ENCODE measurements at regions not wholly inside any gene's neighbourhood (a gene's known extent, or its start where the extent isn't known, plus 50 kb on each side); places are given as distances from the start of the nearest gene placed in this dataset.

DNA sequence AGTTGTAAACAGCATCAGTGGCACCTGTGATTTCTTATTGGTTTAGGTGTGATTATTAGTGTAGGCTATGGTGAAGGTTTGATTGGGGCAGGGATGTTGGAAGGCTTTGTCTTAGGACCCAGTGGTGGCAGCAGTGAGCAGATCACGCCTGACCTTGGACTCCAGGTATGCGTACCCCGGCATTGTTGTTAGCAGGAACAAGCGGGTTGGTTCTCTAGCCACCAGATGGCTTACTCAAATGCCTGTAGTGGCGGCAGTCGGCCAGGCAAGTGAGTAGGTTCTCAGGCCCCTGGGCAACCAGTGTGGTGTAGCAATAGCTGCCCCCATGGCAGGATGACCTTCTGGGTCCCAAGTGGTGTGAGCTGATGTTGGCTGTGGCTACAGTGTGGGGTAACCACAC is 558.3 kb downstream of the KCNJ3 start:
- DNase-seq (ENCODE audit: low read depth, low spot score): no peak

DNA sequence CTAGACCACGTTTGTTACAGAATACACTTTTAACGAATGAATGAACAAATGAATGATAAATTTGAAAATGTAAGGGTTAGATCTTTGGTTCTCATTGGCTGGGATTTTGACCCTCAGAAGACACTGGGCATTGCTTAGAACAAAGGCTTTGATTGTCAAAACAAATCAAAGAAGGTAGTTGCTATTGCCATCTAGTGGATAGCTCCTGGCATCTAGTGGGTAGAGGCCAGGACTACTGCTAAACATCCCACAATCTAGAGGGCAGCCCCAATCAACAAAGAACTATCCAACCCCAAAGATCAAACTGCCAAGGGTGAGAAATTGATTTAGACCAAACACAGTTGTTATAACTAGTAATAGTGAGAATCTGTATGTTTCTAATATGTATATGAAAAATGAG is 552.3 kb downstream of the KCNJ3 start:
- H3K27ac ChIP-seq: no peak overlapping the region
- no peak for DNase-seq (ENCODE audit: low read depth, low spot score)

More for the DNA sequence above, 558.3 kb downstream of the KCNJ3 start:
- H3K27ac ChIP-seq: no peak overlapping the region

- no peak for DNase-seq (ENCODE audit: low read depth, low spot score)
These were observed 541.7 kb downstream of the KCNJ3 start for GRCh38 chr2:155240176-155240575.

DNA sequence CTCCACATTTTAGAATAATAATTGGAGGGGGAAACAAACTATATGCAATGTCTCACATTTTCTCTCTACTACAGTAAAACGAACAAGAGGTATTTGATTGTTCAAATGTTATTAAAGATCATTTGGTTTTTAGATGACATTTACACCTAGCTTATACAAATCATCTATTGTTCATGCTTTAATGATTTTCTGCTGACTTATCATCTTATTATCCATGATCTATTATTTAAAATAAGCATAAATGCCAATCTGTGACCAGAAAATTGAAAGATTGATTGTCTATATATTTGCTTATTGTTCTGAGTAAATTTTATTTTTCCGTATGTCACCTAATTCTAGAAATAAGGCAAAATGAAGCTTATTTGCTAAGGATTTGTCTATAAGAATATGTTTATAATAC is 537.2 kb downstream of the KCNJ3 start:
- no peak for DNase-seq (ENCODE audit: low read depth, low spot score)
- H3K27ac ChIP-seq: no peak overlapping the region

More at GRCh38 chr2:155240176-155240575, 541.7 kb downstream of the KCNJ3 start:
- H3K27ac ChIP-seq: no peak overlapping the region

- DNase-seq (ENCODE audit: low read depth, low spot score): no peak
- no peak overlapping the region for H3K27ac ChIP-seq
These were observed 525.4 kb downstream of the KCNJ3 start for GRCh38 chr2:155223781-155224406.

- no peak overlapping the region for H3K27ac ChIP-seq
- DNase-seq (ENCODE audit: low read depth, low spot score): no peak
These were observed 520.5 kb downstream of the KCNJ3 start for GRCh38 chr2:155218945-155219344.

DNA sequence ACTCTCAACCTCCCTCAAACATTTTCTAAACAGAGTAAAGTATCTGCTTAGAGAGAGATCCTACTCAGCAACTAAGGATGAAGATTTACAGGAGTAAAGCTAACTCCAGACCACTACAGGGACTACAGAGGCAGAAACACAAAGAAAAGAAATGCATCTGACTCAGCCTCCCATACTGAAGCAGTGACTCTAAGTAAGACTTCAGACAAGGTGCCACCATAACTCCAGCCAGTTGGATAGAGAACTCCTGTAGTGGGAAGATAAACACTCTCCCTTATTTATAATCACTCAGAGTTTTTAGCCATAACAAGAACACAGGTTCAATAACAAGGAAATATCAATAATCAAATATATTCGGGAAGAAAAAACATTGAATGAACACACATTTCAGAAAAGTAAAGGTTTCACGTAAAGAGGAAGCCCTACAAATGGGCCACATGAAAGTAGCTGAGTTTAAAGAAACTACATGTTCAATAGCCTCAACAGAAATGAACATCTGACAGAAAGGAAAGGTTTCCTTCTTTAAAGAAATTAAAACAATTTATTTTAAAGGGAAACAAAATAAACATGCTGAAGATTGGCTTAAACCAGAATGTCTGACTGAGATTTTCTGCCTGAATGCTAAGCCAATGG is 519.9 kb downstream of the KCNJ3 start:
- no peak overlapping the region for H3K27ac ChIP-seq
- no peak for DNase-seq (ENCODE audit: low read depth, low spot score)

DNA sequence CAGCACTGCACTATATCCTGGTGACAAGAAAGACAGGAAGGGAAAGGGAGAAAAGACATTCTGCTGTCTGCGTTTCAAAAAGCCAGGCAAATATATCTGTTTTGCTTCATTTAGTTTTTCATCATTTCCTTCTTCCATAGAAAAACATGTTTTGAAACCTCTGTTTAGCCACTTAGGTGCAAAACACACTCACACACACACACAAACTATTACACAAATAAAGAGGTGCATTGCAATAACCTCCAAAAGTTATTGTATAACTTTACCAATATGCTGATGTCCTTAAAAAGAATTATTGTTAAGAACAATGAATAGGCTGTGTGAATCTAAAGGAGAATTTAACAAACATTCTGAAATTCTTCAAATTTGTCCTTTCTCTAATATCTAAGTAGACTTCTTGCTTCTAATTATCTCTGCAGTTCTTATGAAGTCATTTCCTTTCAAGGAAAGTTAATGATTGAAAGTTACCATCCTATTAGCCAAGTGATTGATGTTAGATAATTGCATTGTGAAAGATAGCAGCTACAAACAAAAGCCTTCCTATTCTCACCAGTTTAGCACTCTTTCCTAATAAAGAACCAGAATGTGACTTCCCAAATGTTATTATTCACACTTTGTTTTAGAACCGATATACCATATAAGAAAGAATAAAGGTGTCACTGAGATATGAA is 516.7 kb downstream of the KCNJ3 start:
- H3K27ac ChIP-seq: no peak overlapping the region
- DNase-seq (ENCODE audit: low read depth, low spot score): no peak

DNA sequence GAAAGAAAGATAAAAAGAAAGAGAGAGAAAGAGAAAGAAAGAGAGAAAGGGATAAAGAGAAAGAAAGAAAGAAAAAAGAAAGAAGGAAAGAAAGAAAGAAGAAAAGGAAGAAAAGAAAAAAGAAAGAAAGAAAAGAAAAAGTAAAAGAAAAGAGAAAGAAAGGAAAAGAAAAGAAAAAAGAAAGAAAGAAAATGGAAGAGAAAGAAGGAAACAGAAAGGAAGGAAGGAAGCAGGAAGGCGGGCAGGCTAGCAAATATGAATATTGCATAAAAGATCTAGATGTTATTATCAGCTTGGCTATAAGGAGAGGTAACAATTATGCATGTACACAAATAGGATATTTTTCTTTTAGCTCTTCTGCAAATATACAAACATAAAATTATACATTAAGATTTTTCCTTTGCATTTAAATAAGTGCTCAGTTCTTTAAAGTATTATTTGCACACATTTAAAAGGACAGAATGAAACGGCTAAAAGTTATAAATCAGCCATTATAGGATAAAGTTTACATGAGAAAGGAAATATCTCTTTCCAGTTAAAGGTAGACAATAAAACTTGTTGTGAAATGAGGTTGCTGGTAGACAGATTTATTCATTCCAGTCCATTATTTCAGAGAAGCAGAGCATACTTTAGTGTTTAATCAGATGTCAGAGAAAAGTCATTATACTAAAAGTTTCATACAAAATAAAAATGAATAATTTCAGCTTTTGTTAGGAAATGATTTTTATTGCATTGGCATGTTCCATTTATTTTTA is 511.4 kb downstream of the KCNJ3 start:
- H3K27ac ChIP-seq: no peak overlapping the region
- no peak for DNase-seq (ENCODE audit: low read depth, low spot score)

GRCh38 chr2:155203178-155203577 is 504.7 kb downstream of the KCNJ3 start:
- no peak overlapping the region for H3K27ac ChIP-seq
- DNase-seq (ENCODE audit: low read depth, low spot score): no peak

- H3K27ac ChIP-seq: no peak overlapping the region
These were observed 502.3 kb downstream of the KCNJ3 start for GRCh38 chr2:155200753-155201152.

GRCh38 chr2:155190342-155190741 is 491.8 kb downstream of the KCNJ3 start:
- DNase-seq (ENCODE audit: low read depth, low spot score): no peak
- no peak overlapping the region for H3K27ac ChIP-seq

More at GRCh38 chr2:155200753-155201152, 502.3 kb downstream of the KCNJ3 start:
- DNase-seq (ENCODE audit: low read depth, low spot score): no peak

DNA sequence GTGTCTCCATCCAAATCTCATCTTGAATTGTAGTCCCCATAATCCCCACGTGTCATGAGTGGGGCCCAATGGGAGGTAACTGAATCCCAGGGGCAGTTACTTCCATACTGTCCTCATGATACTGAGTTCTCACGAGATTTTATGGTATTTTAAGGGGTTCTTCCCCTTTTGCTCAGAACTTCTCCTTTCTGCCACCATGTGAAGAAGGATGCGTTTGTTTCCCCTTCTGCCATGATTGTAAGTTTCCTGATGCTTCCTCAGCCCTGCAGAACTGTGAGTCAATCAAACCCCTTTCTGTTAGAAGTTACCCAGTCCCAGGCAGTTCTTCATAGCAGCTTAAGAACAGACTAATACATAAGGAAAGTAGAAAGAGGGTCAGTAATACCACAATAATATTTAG is 480.4 kb downstream of the KCNJ3 start:
- no peak for DNase-seq (ENCODE audit: low read depth, low spot score)
- no peak overlapping the region for H3K27ac ChIP-seq

DNA sequence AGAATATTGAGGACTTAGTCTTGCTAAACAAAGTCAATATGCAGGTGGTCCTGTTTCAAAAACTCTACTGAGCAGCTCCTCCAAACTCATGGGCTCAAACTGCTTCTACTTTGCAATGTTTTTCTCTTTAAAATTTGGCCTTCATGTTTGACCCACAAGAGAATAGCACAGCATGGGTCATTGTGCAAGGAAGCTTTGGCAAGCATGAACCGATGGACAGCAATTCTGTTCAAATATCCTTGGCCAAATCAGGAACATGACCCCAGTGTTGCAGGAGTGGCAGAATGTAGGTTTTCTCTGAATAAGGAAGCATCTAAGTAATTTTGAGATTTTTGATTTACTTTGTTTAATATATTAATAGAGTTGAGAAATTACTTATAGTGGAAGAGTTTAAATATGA is 477.9 kb downstream of the KCNJ3 start:
- no peak overlapping the region for H3K27ac ChIP-seq
- no peak for DNase-seq (ENCODE audit: low read depth, low spot score)

DNA sequence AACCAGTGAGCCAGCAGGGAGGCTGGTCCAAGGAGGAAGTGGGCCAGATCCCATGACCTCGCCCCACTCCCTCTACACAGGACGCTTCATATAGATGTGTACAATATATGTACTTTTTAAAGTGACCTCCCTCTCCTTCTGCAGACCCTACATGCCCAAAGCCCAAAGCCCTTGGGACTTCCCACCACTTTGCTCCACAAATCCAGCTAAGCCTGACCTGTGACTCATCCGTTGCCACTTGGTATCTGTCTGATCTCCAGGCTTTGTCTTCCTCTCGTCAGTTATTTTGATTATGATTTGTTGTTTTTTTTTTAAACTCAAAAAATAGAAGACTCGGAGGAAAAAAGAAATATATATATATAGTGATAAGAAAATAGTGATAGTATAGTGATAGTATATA is 470.8 kb downstream of the KCNJ3 start:
- no peak for DNase-seq (ENCODE audit: low read depth, low spot score)
- no peak overlapping the region for H3K27ac ChIP-seq

- no peak overlapping the region for H3K27ac ChIP-seq
- DNase-seq (ENCODE audit: low read depth, low spot score): no peak
These were observed 464.0 kb downstream of the KCNJ3 start for GRCh38 chr2:155162494-155162893.

- H3K27ac ChIP-seq: no peak overlapping the region
- no peak for DNase-seq (ENCODE audit: low read depth, low spot score)
These were observed 462.8 kb downstream of the KCNJ3 start for GRCh38 chr2:155161314-155161713.

- H3K27ac ChIP-seq: no peak overlapping the region
- no peak for DNase-seq (ENCODE audit: low read depth, low spot score)
These were observed 459.2 kb downstream of the KCNJ3 start for GRCh38 chr2:155157711-155158110.

DNA sequence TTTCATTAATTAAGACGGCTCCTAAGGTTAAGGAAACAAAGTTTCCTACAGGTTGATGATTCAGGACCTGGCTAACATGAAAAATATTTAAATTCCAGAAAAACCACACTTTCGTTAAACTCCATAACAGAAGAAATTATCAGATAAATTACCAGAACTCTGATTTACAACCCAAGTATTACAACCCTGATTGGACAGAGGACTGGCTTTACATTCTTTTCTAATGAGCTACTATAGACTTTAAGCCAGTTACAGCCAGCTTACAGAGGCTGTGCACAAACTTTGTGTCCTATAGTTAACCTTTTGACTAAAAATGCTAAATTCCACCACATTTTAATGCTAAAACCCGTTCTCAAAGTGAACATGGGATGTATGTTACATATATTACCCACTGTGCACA is 458.6 kb downstream of the KCNJ3 start:
- no peak for DNase-seq (ENCODE audit: low read depth, low spot score)

DNA sequence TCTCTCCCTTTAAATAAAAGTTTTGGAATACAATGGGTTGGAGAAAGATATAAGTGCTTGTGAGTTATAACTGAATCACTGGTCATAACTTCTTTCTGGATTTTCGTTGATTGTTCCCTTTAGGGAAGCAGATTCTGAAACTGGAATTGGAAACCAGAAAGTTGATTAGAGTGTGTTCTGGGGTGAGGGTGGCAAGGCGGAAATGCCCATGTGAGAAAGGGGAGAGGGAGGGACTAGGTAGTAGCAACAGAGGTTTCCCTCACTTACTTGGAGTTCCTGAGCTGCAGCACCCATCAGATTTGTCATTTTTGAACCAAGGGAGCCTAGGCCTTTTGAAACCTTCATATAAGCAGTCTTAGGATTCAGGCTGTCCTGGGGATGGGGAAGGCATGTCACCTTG is 453.4 kb downstream of the KCNJ3 start:
- DNase-seq (ENCODE audit: low read depth, low spot score): no peak

More for the DNA sequence above, 458.6 kb downstream of the KCNJ3 start:
- H3K27ac ChIP-seq: no peak overlapping the region

DNA sequence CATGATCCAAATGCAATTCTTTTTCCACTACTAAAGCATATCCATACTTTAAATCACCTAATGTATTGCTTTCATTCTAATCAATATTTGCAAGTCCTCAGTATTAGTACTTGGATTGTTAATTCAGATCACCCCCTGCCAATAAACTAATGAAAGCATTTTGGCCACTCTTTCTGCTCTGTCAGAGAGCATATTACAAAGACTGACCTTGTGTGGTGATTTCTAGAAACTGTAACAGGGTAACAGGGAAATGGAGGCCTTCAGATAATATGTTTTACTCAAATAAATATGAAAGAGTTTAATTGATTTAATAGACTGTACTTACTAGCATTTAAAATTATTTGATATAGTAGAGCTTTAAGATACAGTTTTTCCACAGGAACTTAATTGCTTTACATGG is 453.0 kb downstream of the KCNJ3 start:
- H3K27ac ChIP-seq: no peak overlapping the region
- no peak for DNase-seq (ENCODE audit: low read depth, low spot score)

More for the DNA sequence above, 453.4 kb downstream of the KCNJ3 start:
- H3K27ac ChIP-seq: no peak overlapping the region
